H1 (cell line): ENCODE measurements at regions not wholly inside any gene's neighbourhood (a gene's known extent, or its start where the extent isn't known, plus 50 kb on each side); places are given as distances from the start of the nearest gene placed in this dataset.

ENCODE experiments used
- CTCF ChIA-PET: fragments of 300-600 bp; sonication (Branson Sonifier 250); formaldehyde crosslinking; loops from one replicate; lab custom pipeline; 2021; ENCODE audit not compliant: partially characterized antibody; lab: Charles Lee
- POLR2A ChIA-PET: fragments of 300-600 bp; sonication (Branson Sonifier 250); formaldehyde crosslinking; loops from one replicate; lab custom pipeline; 2021; ENCODE audit warnings: inconsistent platforms; ENCODE audit not compliant: partially characterized antibody; lab: Charles Lee
- DNase-seq, 2 experiments: peaks; one replicate each; pipeline versions ENCODE4 v3.0.0 to v3.0.0-alpha.2; 2010 to 2022; ENCODE audit warnings: low spot score in 2 of 2, low read depth in 1 of 2, mixed read lengths in 1 of 2
- FAIRE-seq: peaks from 2 replicates; lab custom pipeline; 2011; peaks lifted over from hg19 to GRCh38; lab: Jason Lieb, UNC
- H2AFZ ChIP-seq: 2 replicates; pipeline ENCODE4 v1.8.1; 2012; ENCODE audit warnings: low read length, inconsistent platforms
- H2AK5ac ChIP-seq: 2 replicates; pipeline ENCODE4 v1.6.1; 2013; ENCODE audit warnings: low read depth, low read length
- H2BK120ac ChIP-seq: replicated peaks from 2 replicates; pipeline ENCODE3; 2013; ENCODE audit warnings: low read depth, low read length, inconsistent platforms
- H2BK12ac ChIP-seq: 2 replicates; pipeline ENCODE4 v1.6.1; 2013; ENCODE audit warnings: low read depth, low read length
- H2BK15ac ChIP-seq: 2 replicates; pipeline ENCODE4 v1.6.1; 2013; ENCODE audit warnings: low read length
- H2BK20ac ChIP-seq: 2 replicates; pipeline ENCODE4 v1.6.1; 2013; ENCODE audit warnings: low read length
- H2BK5ac ChIP-seq: 2 replicates; pipeline ENCODE4 v1.6.1; 2013; ENCODE audit warnings: low read depth, low read length
- H3K14ac ChIP-seq: 2 replicates; pipeline ENCODE4 v1.6.1; 2013; ENCODE audit warnings: inconsistent platforms; ENCODE audit not compliant: insufficient read length
- H3K18ac ChIP-seq: 2 replicates; pipeline ENCODE4 v1.6.1; 2013; ENCODE audit warnings: low read length; ENCODE audit errors: extremely low read depth
- H3K23ac ChIP-seq: 2 replicates; pipeline ENCODE4 v1.6.1; 2013; ENCODE audit warnings: inconsistent platforms; ENCODE audit not compliant: insufficient read length
- H3K23me2 ChIP-seq: 2 replicates; pipeline ENCODE4 v1.6.1; 2013; ENCODE audit warnings: low read depth, low read length
- H3K27ac ChIP-seq: 2 replicates; pipeline ENCODE4 v1.6.1; 2011; ENCODE audit warnings: low read depth, low read length, inconsistent platforms
- H3K27me3 ChIP-seq, 4 experiments: replicated peaks in 1 of 4; 1 replicate in 1 of 4; 2 replicates in 3 of 4; pipeline versions ENCODE4 v1.6.1 to v1.8.1; 2011 to 2013; ENCODE audit warnings: low read length in 3 of 4, mild to moderate bottlenecking in 3 of 4, inconsistent platforms in 2 of 4, mixed read lengths in 2 of 4, moderate library complexity in 1 of 4; ENCODE audit not compliant: control insufficient read depth in 3 of 4, insufficient read depth in 3 of 4; ENCODE audit errors: extremely low read depth in 1 of 4
- H3K36me3 ChIP-seq, 4 experiments: 2 replicates each; pipeline versions ENCODE4 v1.6.1 to v1.8.1; 2011 to 2013; ENCODE audit warnings: mild to moderate bottlenecking in 4 of 4, low read length in 3 of 4, moderate library complexity in 2 of 4, control low read depth in 1 of 4, inconsistent platforms in 1 of 4; ENCODE audit not compliant: insufficient read depth in 4 of 4, control insufficient read depth in 2 of 4
- H3K4ac ChIP-seq: replicated peaks from 2 replicates; pipeline ENCODE3; 2013; ENCODE audit warnings: low read length, low read depth, mixed read lengths, inconsistent platforms; ENCODE audit not compliant: insufficient read length
- H3K4me1 ChIP-seq, 4 experiments: replicated peaks in 1 of 4; 1 replicate in 1 of 4; 2 replicates in 3 of 4; pipeline versions ENCODE4 v1.6.1 to v1.8.1; 2011 to 2013; ENCODE audit warnings: low read length in 3 of 4, inconsistent platforms in 2 of 4, mixed read lengths in 1 of 4; ENCODE audit not compliant: insufficient read depth in 4 of 4, control insufficient read depth in 3 of 4
- H3K4me2 ChIP-seq, 2 experiments: 2 replicates each; pipeline versions ENCODE4 v1.6.1 to v1.8.1; 2011 to 2013; ENCODE audit warnings: low read depth in 2 of 2, low read length in 2 of 2, control low read depth in 1 of 2, inconsistent platforms in 1 of 2, mild to moderate bottlenecking in 1 of 2; ENCODE audit not compliant: insufficient read depth in 1 of 2
- H3K4me3 ChIP-seq, 4 experiments: fragments of 200-600, 300-600 bp in 1 of 4; sonication (generic), shearing (Covaris generic), sonication (Bioruptor Twin) in 1 of 4; 2 replicates each; pipeline versions ENCODE4 v1.5.1 to v1.8.1; 2011 to 2016; ENCODE audit warnings: low read length in 4 of 4, low read depth in 3 of 4, control low read depth in 2 of 4, inconsistent platforms in 2 of 4, mild to moderate bottlenecking in 2 of 4, mixed read lengths in 1 of 4, moderate library complexity in 1 of 4; ENCODE audit not compliant: insufficient read depth in 2 of 4; ENCODE audit errors: extremely low read depth in 1 of 4
- H3K56ac ChIP-seq: replicated peaks from 2 replicates; pipeline ENCODE3; 2013; ENCODE audit warnings: low read depth, mild to moderate bottlenecking, mixed read lengths, low read length, inconsistent platforms; ENCODE audit not compliant: insufficient read length
- H3K79me1 ChIP-seq: 2 replicates; pipeline ENCODE4 v1.6.1; 2013; ENCODE audit warnings: low read depth, low read length, control low read depth
- H3K79me2 ChIP-seq, 2 experiments: 2 replicates each; pipeline versions ENCODE4 v1.6.1 to v1.8.1; 2012 to 2013; ENCODE audit warnings: low read length in 2 of 2, mild to moderate bottlenecking in 2 of 2, inconsistent platforms in 1 of 2; ENCODE audit not compliant: insufficient read depth in 2 of 2, control insufficient read depth in 1 of 2
- H3K9ac ChIP-seq, 4 experiments: replicated peaks in 1 of 4; 1 replicate in 1 of 4; 2 replicates in 3 of 4; pipeline versions ENCODE4 v1.6.1 to v1.8.1; 2011 to 2013; ENCODE audit warnings: low read depth in 3 of 4, low read length in 3 of 4, control low read depth in 2 of 4, mild to moderate bottlenecking in 2 of 4, moderate library complexity in 2 of 4, inconsistent platforms in 1 of 4; ENCODE audit errors: extremely low read depth in 1 of 4
- H3K9me3 ChIP-seq, 2 experiments: 2 replicates each; pipeline versions ENCODE4 v1.6.1 to v1.8.1; 2012 to 2013; ENCODE audit warnings: mild to moderate bottlenecking in 2 of 2, moderate library complexity in 2 of 2, control low read depth in 1 of 2, inconsistent platforms in 1 of 2, low read depth in 1 of 2, low read length in 1 of 2, mixed read lengths in 1 of 2; ENCODE audit not compliant: insufficient read depth in 2 of 2
- H4K20me1 ChIP-seq, 2 experiments: replicated peaks in 1 of 2; 2 replicates each; pipeline versions ENCODE3 to v1.8.1; 2011 to 2013; ENCODE audit warnings: inconsistent platforms in 2 of 2, low read length in 2 of 2, mild to moderate bottlenecking in 1 of 2; ENCODE audit not compliant: insufficient read depth in 2 of 2, control insufficient read depth in 1 of 2
- H4K5ac ChIP-seq: 2 replicates; pipeline ENCODE4 v1.6.1; 2013; ENCODE audit warnings: low read length, low read depth, mixed read lengths, inconsistent platforms; ENCODE audit not compliant: insufficient read length
- H4K8ac ChIP-seq: 2 replicates; pipeline ENCODE4 v1.8.0; 2013; ENCODE audit warnings: mild to moderate bottlenecking, moderate library complexity, low read length, inconsistent platforms; ENCODE audit not compliant: insufficient read depth; ENCODE audit errors: extremely low read depth
- H4K91ac ChIP-seq: replicated peaks from 2 replicates; pipeline ENCODE3; 2013; ENCODE audit warnings: low read length, mixed read lengths, inconsistent platforms; ENCODE audit not compliant: insufficient read length
- ATF2 ChIP-seq: IDR thresholded peaks from 2 replicates; pipeline ENCODE4 v1.6.1; 2012; ENCODE audit warnings: low read length, inconsistent platforms
- GABPA ChIP-seq: IDR thresholded peaks from 2 replicates; pipeline ENCODE4 v1.6.1; 2011; ENCODE audit warnings: mild to moderate bottlenecking, low read length, moderate library complexity, borderline replicate concordance; ENCODE audit not compliant: insufficient read depth
- JUND ChIP-seq: IDR thresholded peaks from 2 replicates; pipeline ENCODE4 v1.6.1; 2011; ENCODE audit warnings: mild to moderate bottlenecking, improper control_type of control experiment, low read length
- POU5F1 ChIP-seq: IDR thresholded peaks from 2 replicates; pipeline ENCODE4 v1.6.1; 2011; ENCODE audit warnings: low read depth, mild to moderate bottlenecking, low read length, moderate library complexity
- SIX5 ChIP-seq: IDR thresholded peaks from 2 replicates; pipeline ENCODE4 v1.6.1; 2011; ENCODE audit warnings: mild to moderate bottlenecking, low read depth, low read length
- SUZ12 ChIP-seq: fragments of 200-600 bp; sonication (generic); IDR thresholded peaks from 2 replicates; pipeline ENCODE4 v1.6.1; 2012; ENCODE audit warnings: mild to moderate bottlenecking, inconsistent platforms, low read length, moderate library complexity, mixed read lengths
- TAF1 ChIP-seq: IDR thresholded peaks from 2 replicates; pipeline ENCODE4 v1.6.1; 2011; ENCODE audit warnings: mild to moderate bottlenecking, low read depth, low read length
- TAF7 ChIP-seq: optimal IDR thresholded peaks from 2 replicates; pipeline ENCODE3; 2011; ENCODE audit warnings: low read depth, mild to moderate bottlenecking, inconsistent platforms, low read length, moderate library complexity, borderline replicate concordance

- no peak overlapping the region for H3K18ac ChIP-seq
- H3K4me1 ChIP-seq = no peaks in the 10 kb centered on the region
- no peaks in the 10 kb centered on the region for H3K23me2 ChIP-seq
- H3K14ac ChIP-seq = no peak overlapping the region
- no peak overlapping the region for H4K8ac ChIP-seq
- POLR2A ChIA-PET = no interaction called here
- DNase-seq (no peak), FAIRE-seq (no peak)
- H3K4ac ChIP-seq = no peak overlapping the region
- H4K91ac ChIP-seq = no peak overlapping the region
- no peak overlapping the region for H4K5ac ChIP-seq
- CTCF ChIA-PET = no interaction called here
- H3K56ac ChIP-seq = no peak overlapping the region
- H3K27ac ChIP-seq = no peak overlapping the region
- no peaks in the 10 kb centered on the region for H3K27me3 ChIP-seq
- H3K79me2 ChIP-seq = no peaks in the 10 kb centered on the region
- no peak overlapping the region for H3K9ac ChIP-seq
- no peak overlapping the region for H2BK120ac ChIP-seq
- H2BK12ac ChIP-seq = no peak overlapping the region
- no peaks in the 10 kb centered on the region; a peak in 1 of 4 replicates for H3K9me3 ChIP-seq
- no peaks in the 10 kb centered on the region for H3K79me1 ChIP-seq
- no peak overlapping the region for H2AFZ ChIP-seq
- H3K36me3 ChIP-seq = no peaks in the 10 kb centered on the region
- no peak overlapping the region for H2BK20ac ChIP-seq
- no peak overlapping the region for H2AK5ac ChIP-seq
- no peak overlapping the region for H3K23ac ChIP-seq
- TF ChIP-seq SIX5 (no peak), TAF1 (no peak), GABPA (no peak), TAF7 (no peak), ATF2 (no peak), JUND (no peak), SUZ12 (no peak), POU5F1 (no peak)
- H2BK15ac ChIP-seq = no peak overlapping the region
- H3K4me3 ChIP-seq = no peak overlapping the region
- H2BK5ac ChIP-seq = no peak overlapping the region
- H3K4me2 ChIP-seq = no peak overlapping the region
- no peaks in the 10 kb centered on the region for H4K20me1 ChIP-seq
These were observed 1761.5 kb downstream of the PCDH9 start for GRCh38 chr13:65468628-65469027.
